B cell (primary cell): ENCODE measurements at regions not wholly inside any gene's neighbourhood (a gene's known extent, or its start where the extent isn't known, plus 50 kb on each side); places are given as distances from the start of the nearest gene placed in this dataset.

Experiments used
- ATAC-seq: fragments of 200-7000 bp; cut with Tn5 transposase; one replicate; pipeline ENCODE4 v1.10.0; 2021; ENCODE audit warnings: low read depth, mild to moderate bottlenecking, moderate number of reproducible peaks, moderate library complexity
- CTCF ChIA-PET: fragments of 350-600 bp; sonication (Branson Sonifier 250); formaldehyde crosslinking; loops from one replicate; lab custom pipeline; 2021; ENCODE audit warnings: antibody characterized with exemption, inconsistent platforms; lab: Charles Lee
- POLR2A ChIA-PET: fragments of 350-600 bp; sonication (Branson Sonifier 250); formaldehyde crosslinking; loops from one replicate; lab custom pipeline; 2021; ENCODE audit warnings: antibody characterized with exemption; lab: Charles Lee
- DNase-seq: peaks from one replicate; pipeline ENCODE4 v3.0.0; 2013
- H2AFZ ChIP-seq: 2 replicates; pipeline ENCODE4 v1.6.1; 2012; ENCODE audit warnings: mild to moderate bottlenecking, low read depth, low read length; ENCODE audit not compliant: insufficient read depth, poor library complexity, severe bottlenecking
- H3K27ac ChIP-seq, 2 donors: 1 replicate in 1 of 2; 2 replicates in 1 of 2; pipeline ENCODE4 v1.5.1; 2012 to 2013; ENCODE audit warnings: low read length in 2 of 2, mild to moderate bottlenecking in 2 of 2, moderate library complexity in 1 of 2
- H3K27me3 ChIP-seq, 4 experiments: fragments of 200-600 bp in 1 of 4; sonication (generic) in 1 of 4; replicated peaks in 1 of 4; 1 replicate in 2 of 4; 2 replicates in 2 of 4; pipeline versions ENCODE4 v1.6.1 to v1.7.0; 2013 to 2016; ENCODE audit warnings: low read length in 3 of 4, mild to moderate bottlenecking in 2 of 4, mixed read lengths in 1 of 4, moderate library complexity in 1 of 4; ENCODE audit not compliant: insufficient read depth in 4 of 4, control insufficient read depth in 3 of 4; ENCODE audit errors: control extremely low read depth in 1 of 4
- H3K36me3 ChIP-seq, 2 experiments: replicated peaks in 1 of 2; 1 replicate in 1 of 2; 2 replicates in 1 of 2; pipeline versions ENCODE4 v1.6.1 to v1.7.1; 2013; ENCODE audit warnings: low read length in 1 of 2; ENCODE audit not compliant: insufficient read depth in 2 of 2, control insufficient read depth in 1 of 2; ENCODE audit errors: control extremely low read depth in 1 of 2, extremely low read depth in 1 of 2
- H3K4me1 ChIP-seq, 2 donors: fragments of 200-600 bp in 1 of 2; sonication (generic) in 1 of 2; 1 replicate in 1 of 2; 2 replicates in 1 of 2; pipeline versions ENCODE4 v1.5.1 to v1.6.1; 2013 to 2017; ENCODE audit warnings: low read length in 2 of 2; ENCODE audit not compliant: control insufficient read depth in 2 of 2, insufficient read depth in 2 of 2
- H3K4me2 ChIP-seq: replicated peaks from 2 replicates; pipeline ENCODE3; 2012; ENCODE audit warnings: mild to moderate bottlenecking, low read depth, low read length; ENCODE audit not compliant: poor library complexity, severe bottlenecking
- H3K4me3 ChIP-seq, 5 experiments: fragments of 200-600 bp in 1 of 5; sonication (generic) in 1 of 5; 1 replicate in 3 of 5; 2 replicates in 2 of 5; pipeline versions ENCODE4 v1.5.1 to v1.7.0; 2011 to 2016; ENCODE audit warnings: low read length in 4 of 5, mild to moderate bottlenecking in 4 of 5, low read depth in 2 of 5, control low read depth in 1 of 5, moderate library complexity in 1 of 5; ENCODE audit not compliant: insufficient read depth in 1 of 5; ENCODE audit errors: control extremely low read depth in 1 of 5, extremely low read depth in 1 of 5
- H3K79me2 ChIP-seq: fragments of 200-600 bp; sonication (generic); one replicate; pipeline ENCODE4 v1.6.0; 2016; ENCODE audit warnings: low read length; ENCODE audit not compliant: control insufficient read depth, insufficient read depth
- H3K9ac ChIP-seq: fragments of 200-600 bp; sonication (generic); 2 replicates; pipeline ENCODE4 v1.6.1; 2017; ENCODE audit warnings: mild to moderate bottlenecking, low read length, moderate library complexity
- H3K9me3 ChIP-seq, 3 donors: one replicate each; pipeline versions ENCODE4 v1.6.1 to v1.7.1; 2013; ENCODE audit warnings: low read length in 2 of 3; ENCODE audit not compliant: control insufficient read depth in 2 of 3, insufficient read depth in 1 of 3; ENCODE audit errors: control extremely low read depth in 1 of 3
- H4K20me1 ChIP-seq: 2 replicates; pipeline ENCODE4 v1.6.0; 2012; ENCODE audit warnings: mild to moderate bottlenecking, low read length; ENCODE audit not compliant: insufficient read depth, control insufficient read depth, poor library complexity, severe bottlenecking
- H3K27ac Mint-ChIP-seq: one replicate; pipeline ENCODE4 v1.8.0; 2021; ENCODE audit warnings: mixed read lengths
- H3K27me3 Mint-ChIP-seq: one replicate; pipeline ENCODE4 v1.8.0; 2021; ENCODE audit warnings: mixed read lengths
- H3K4me1 Mint-ChIP-seq: one replicate; pipeline ENCODE4 v1.8.0; 2021; ENCODE audit warnings: mixed read lengths
- H3K4me3 Mint-ChIP-seq: one replicate; pipeline ENCODE4 v1.8.0; 2021; ENCODE audit warnings: mixed read lengths
- H3K9me3 Mint-ChIP-seq: one replicate; pipeline ENCODE4 v1.8.0; 2022; ENCODE audit warnings: mixed read lengths; ENCODE audit not compliant: insufficient read depth
- EZH2 ChIP-seq: IDR thresholded peaks from 2 replicates; pipeline ENCODE4 v1.6.1; 2012; ENCODE audit warnings: borderline replicate concordance, low read depth, mild to moderate bottlenecking, moderate library complexity, low read length; ENCODE audit not compliant: insufficient read depth, poor library complexity, severe bottlenecking
- WGBS: methylation state at CpG from one replicate; pipeline ENCODE4 v1.1.5; 2013; ENCODE audit warnings: missing lambda C conversion rate; ENCODE audit not compliant: insufficient coverage; 5-methylcytosine and 5-hydroxymethylcytosine counted together
- intact Hi-C: fragments of 100-400 bp; cut with micrococcal nuclease; formaldehyde crosslinking; loops from one replicate; pipeline ENCODE4 v1.10.0; 2022
- TF ChIP-seq, protein P1 (sequence below): fragments of 200-600 bp; IDR thresholded peaks from one replicate; pipeline ENCODE4 v1.8.0; 2022; ENCODE audit warnings: antibody characterized with exemption, mild to moderate bottlenecking

DNA sequence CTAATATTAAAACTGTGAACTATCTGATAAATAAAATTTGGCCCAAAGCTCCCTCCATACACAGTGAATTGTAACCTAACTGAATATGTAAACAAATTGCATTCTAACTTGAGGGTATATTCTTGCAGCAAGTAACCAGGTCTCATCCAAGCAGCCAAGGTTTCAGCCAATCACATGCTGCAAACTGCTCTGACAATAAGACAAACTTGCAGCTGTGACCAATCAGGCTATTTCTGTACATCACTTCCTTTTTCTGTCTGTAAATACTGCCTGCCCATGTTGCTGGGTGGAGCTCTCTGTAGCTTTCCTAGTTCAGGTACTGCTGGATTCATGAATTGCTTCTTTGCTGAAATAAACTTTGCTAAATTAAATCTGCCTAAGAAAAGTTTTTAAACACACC, 499.0 kb downstream of the GALC start:
- H3K4me3 Mint-ChIP-seq, result no peak overlapping the region

DNA sequence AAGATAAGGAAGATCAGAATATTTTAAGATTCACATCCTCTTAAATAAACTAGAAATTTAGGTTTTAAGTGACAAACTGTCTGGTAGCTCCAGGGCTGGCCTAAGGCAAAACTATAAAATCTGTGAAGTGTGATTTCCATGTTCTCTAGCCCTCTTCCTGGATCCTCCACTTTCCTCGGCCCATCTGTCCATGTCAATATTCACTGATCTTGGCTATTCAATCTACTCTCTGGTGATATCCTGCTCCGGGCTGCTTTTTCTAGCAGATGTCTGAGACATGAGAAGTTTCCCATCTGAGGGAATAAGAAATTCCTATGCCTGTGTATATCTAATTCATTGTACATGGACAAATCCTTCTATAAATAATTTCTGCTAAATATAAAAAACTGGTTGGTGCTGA, 500.4 kb downstream of the GALC start:
- no peak overlapping the region for H3K9ac ChIP-seq
- H2AFZ ChIP-seq, result no peak overlapping the region
- no peaks in the 10 kb centered on the region for H3K9me3 ChIP-seq
- H3K27ac Mint-ChIP-seq, result no peak overlapping the region
- no peaks in the 10 kb centered on the region for H3K27me3 ChIP-seq
- no peak overlapping the region for H3K4me3 ChIP-seq
- POLR2A ChIA-PET, result no interaction called here
- no peaks in the 10 kb centered on the region for H4K20me1 ChIP-seq
- intact Hi-C loops, result no loop called here
- no CpG with 5 or more reads among the region's 2 CpGs for WGBS
- no peak overlapping the region for H3K4me2 ChIP-seq
- H3K27me3 Mint-ChIP-seq, result no peaks in the 10 kb centered on the region
- TF ChIP-seq EZH2, result no peak
- TF ChIP-seq, protein P1, sequence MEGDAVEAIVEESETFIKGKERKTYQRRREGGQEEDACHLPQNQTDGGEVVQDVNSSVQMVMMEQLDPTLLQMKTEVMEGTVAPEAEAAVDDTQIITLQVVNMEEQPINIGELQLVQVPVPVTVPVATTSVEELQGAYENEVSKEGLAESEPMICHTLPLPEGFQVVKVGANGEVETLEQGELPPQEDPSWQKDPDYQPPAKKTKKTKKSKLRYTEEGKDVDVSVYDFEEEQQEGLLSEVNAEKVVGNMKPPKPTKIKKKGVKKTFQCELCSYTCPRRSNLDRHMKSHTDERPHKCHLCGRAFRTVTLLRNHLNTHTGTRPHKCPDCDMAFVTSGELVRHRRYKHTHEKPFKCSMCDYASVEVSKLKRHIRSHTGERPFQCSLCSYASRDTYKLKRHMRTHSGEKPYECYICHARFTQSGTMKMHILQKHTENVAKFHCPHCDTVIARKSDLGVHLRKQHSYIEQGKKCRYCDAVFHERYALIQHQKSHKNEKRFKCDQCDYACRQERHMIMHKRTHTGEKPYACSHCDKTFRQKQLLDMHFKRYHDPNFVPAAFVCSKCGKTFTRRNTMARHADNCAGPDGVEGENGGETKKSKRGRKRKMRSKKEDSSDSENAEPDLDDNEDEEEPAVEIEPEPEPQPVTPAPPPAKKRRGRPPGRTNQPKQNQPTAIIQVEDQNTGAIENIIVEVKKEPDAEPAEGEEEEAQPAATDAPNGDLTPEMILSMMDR, result no peak
- DNase-seq (no peak), ATAC-seq (no peak)
- no peak overlapping the region for H3K4me3 Mint-ChIP-seq
- no peaks in the 10 kb centered on the region for H3K4me1 Mint-ChIP-seq
- no peak overlapping the region for H3K27ac ChIP-seq
- CTCF ChIA-PET, result no interaction called here
- no peaks in the 10 kb centered on the region for H3K4me1 ChIP-seq
- no peaks in the 10 kb centered on the region for H3K79me2 ChIP-seq
- H3K9me3 Mint-ChIP-seq, result peaks cover under 1% of the 10 kb centered on the region
- H3K36me3 ChIP-seq, result no peaks in the 10 kb centered on the region

More for the DNA sequence above, 499.0 kb downstream of the GALC start:
- H3K9me3 ChIP-seq, result peaks cover 0 to 5% (median under 1%) of the 10 kb centered on the region in 3 donors
- POLR2A ChIA-PET, result no interaction called here
- H2AFZ ChIP-seq, result no peak overlapping the region
- H3K4me2 ChIP-seq, result no peak overlapping the region
- H3K9ac ChIP-seq, result no peak overlapping the region
- H4K20me1 ChIP-seq, result no peaks in the 10 kb centered on the region
- intact Hi-C loops, result no loop called here
- peaks cover 3% of the 10 kb centered on the region for H3K9me3 Mint-ChIP-seq
- DNase-seq, result no peak
- no peaks in the 10 kb centered on the region for H3K4me1 ChIP-seq
- H3K4me1 Mint-ChIP-seq, result no peaks in the 10 kb centered on the region
- no peak overlapping the region for H3K27ac Mint-ChIP-seq
- no peak overlapping the region for H3K27ac ChIP-seq
- CTCF ChIA-PET, result no interaction called here
- no peaks in the 10 kb centered on the region for H3K36me3 ChIP-seq
- no peaks in the 10 kb centered on the region for H3K79me2 ChIP-seq
- no peak for ATAC-seq
- no peak for TF ChIP-seq EZH2
- TF ChIP-seq, protein P1, result no peak
- no peaks in the 10 kb centered on the region for H3K27me3 ChIP-seq
- no peaks in the 10 kb centered on the region for H3K27me3 Mint-ChIP-seq
- H3K4me3 ChIP-seq, result no peak overlapping the region
